Breast epithelium (tissue), 3 donors: ENCODE measurements at regions not wholly inside any gene's neighbourhood (a gene's known extent, or its start where the extent isn't known, plus 50 kb on each side); places are given as distances from the start of the nearest gene placed in this dataset.

Experiments
- POLR2A ChIP-seq: fragments of 450-650 bp; IDR thresholded peaks from one replicate; pipeline ENCODE4 v1.6.1; 2016; ENCODE audit warnings: antibody characterized with exemption, mild to moderate bottlenecking, moderate library complexity
- POLR2AphosphoS5 ChIP-seq, 3 donors: sonication (generic); formaldehyde crosslinking; IDR thresholded peaks; one replicate each; pipeline ENCODE4 v1.6.1; 2017; ENCODE audit warnings: antibody characterized with exemption in 3 of 3
- TF ChIP-seq, protein P1 (sequence below), 3 donors: fragments of 450-650 bp; IDR thresholded peaks; one replicate each; pipeline ENCODE4 v1.5.1; 2016 to 2017; ENCODE audit warnings: antibody characterized with exemption in 3 of 3, mild to moderate bottlenecking in 3 of 3, moderate library complexity in 3 of 3

- TF ChIP-seq, protein P1, sequence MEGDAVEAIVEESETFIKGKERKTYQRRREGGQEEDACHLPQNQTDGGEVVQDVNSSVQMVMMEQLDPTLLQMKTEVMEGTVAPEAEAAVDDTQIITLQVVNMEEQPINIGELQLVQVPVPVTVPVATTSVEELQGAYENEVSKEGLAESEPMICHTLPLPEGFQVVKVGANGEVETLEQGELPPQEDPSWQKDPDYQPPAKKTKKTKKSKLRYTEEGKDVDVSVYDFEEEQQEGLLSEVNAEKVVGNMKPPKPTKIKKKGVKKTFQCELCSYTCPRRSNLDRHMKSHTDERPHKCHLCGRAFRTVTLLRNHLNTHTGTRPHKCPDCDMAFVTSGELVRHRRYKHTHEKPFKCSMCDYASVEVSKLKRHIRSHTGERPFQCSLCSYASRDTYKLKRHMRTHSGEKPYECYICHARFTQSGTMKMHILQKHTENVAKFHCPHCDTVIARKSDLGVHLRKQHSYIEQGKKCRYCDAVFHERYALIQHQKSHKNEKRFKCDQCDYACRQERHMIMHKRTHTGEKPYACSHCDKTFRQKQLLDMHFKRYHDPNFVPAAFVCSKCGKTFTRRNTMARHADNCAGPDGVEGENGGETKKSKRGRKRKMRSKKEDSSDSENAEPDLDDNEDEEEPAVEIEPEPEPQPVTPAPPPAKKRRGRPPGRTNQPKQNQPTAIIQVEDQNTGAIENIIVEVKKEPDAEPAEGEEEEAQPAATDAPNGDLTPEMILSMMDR (IDR thresholded peaks at IDR 0.05): no peak
- no peak for TF ChIP-seq POLR2AphosphoS5 (IDR thresholded peaks at IDR 0.05)
- TF ChIP-seq POLR2A: no peak
Observed at GRCh38 chr4:127469542-127469941, 163.2 kb upstream of the INTU start.
